AG08395 (cell line): ENCODE measurements at regions not wholly inside any gene's neighbourhood (a gene's known extent, or its start where the extent isn't known, plus 50 kb on each side); places are given as distances from the start of the nearest gene placed in this dataset.
A peak's percentile ranks its signal among the peaks of the same experiment; 100 is the strongest.

Experiments used
- DNase-seq: peaks from one replicate; pipeline ENCODE4 v3.0.0; 2012; ENCODE audit warnings: mixed read lengths, low spot score

- no peak for DNase-seq
These were observed 59.1 kb upstream of the UMPS start for GRCh38 chr3:124671106-124671505.

GRCh38 chr3:124674336-124674735, 55.9 kb upstream of the UMPS start:
- no peak for DNase-seq

- peak; percentile 62 for DNase-seq
These were observed 54.0 kb upstream of the UMPS start for GRCh38 chr3:124676236-124676635.

GRCh38 chr3:124679048-124679638, 51.1 kb upstream of the UMPS start:
- DNase-seq = no peak
